GM23338 (cell line): ENCODE measurements at regions not wholly inside any gene's neighbourhood (a gene's known extent, or its start where the extent isn't known, plus 50 kb on each side); places are given as distances from the start of the nearest gene placed in this dataset.

Source experiments
- ATAC-seq: fragments of 200-7000 bp; cut with Tn5 transposase; 3 replicates; pipeline ENCODE4 v1.9.1; 2020
- DNase-seq: peaks from one replicate; pipeline ENCODE4 v3.0.0-alpha.2; 2015; ENCODE audit warnings: low spot score
- H2AFZ ChIP-seq: fragments of 200-600 bp; sonication (generic); 2 replicates; pipeline ENCODE4 v1.8.0; 2016; ENCODE audit warnings: antibody characterized with exemption, mild to moderate bottlenecking, moderate library complexity
- H3F3A ChIP-seq: fragments of 200-600 bp; sonication (generic); replicated peaks from 2 replicates; pipeline ENCODE4 v1.8.0; 2017; ENCODE audit warnings: antibody characterized with exemption, mixed run types, low read depth
- H3K27ac ChIP-seq: fragments of 200-600 bp; sonication (generic); 2 replicates; pipeline ENCODE4 v1.6.1; 2016; ENCODE audit warnings: low read depth
- H3K27me3 ChIP-seq: fragments of 200-600 bp; sonication (generic); 2 replicates; pipeline ENCODE4 v1.8.0; 2016; ENCODE audit warnings: mild to moderate bottlenecking, mixed run types, moderate library complexity; ENCODE audit not compliant: insufficient read depth
- H3K36me3 ChIP-seq: fragments of 200-600 bp; sonication (generic); 2 replicates; pipeline ENCODE4 v1.8.0; 2016; ENCODE audit warnings: mild to moderate bottlenecking; ENCODE audit not compliant: insufficient read depth
- H3K4me1 ChIP-seq: fragments of 200-600 bp; sonication (generic); 2 replicates; pipeline ENCODE4 v1.8.0; 2016; ENCODE audit warnings: mild to moderate bottlenecking, moderate library complexity; ENCODE audit not compliant: insufficient read depth
- H3K4me2 ChIP-seq: fragments of 200-600 bp; sonication (generic); 2 replicates; pipeline ENCODE4 v1.7.1; 2017; ENCODE audit warnings: mixed run types
- H3K4me3 ChIP-seq: fragments of 200-600 bp; sonication (generic); 2 replicates; pipeline ENCODE4 v1.6.1; 2016; ENCODE audit warnings: mixed run types
- H3K79me2 ChIP-seq: fragments of 200-600 bp; sonication (generic); replicated peaks from 2 replicates; pipeline ENCODE4 v1.8.0; 2017; ENCODE audit warnings: mild to moderate bottlenecking; ENCODE audit not compliant: insufficient read depth
- H3K9me2 ChIP-seq: fragments of 200-600 bp; sonication (generic); 2 replicates; pipeline ENCODE4 v1.8.0; 2017; ENCODE audit not compliant: insufficient read depth
- H4K20me1 ChIP-seq: fragments of 200-600 bp; sonication (generic); replicated peaks from 2 replicates; pipeline ENCODE4 v1.8.0; 2017; ENCODE audit warnings: mild to moderate bottlenecking; ENCODE audit not compliant: insufficient read depth
- H3K27ac Mint-ChIP-seq: 2 replicates; pipeline ENCODE4 v1.8.0; 2020; ENCODE audit warnings: inconsistent platforms, mild to moderate bottlenecking, moderate library complexity, mixed read lengths
- H3K27me3 Mint-ChIP-seq: 3 replicates; pipeline ENCODE4 v1.8.0; 2022; ENCODE audit warnings: low read depth, mild to moderate bottlenecking, moderate library complexity, mixed read lengths, inconsistent platforms; ENCODE audit not compliant: insufficient read depth, poor library complexity
- H3K36me3 Mint-ChIP-seq: 3 replicates; pipeline ENCODE4 v1.8.0; 2021; ENCODE audit warnings: low read depth, mild to moderate bottlenecking, inconsistent platforms, moderate library complexity, mixed read lengths
- H3K4me1 Mint-ChIP-seq: 3 replicates; pipeline ENCODE4 v1.8.0; 2020; ENCODE audit warnings: mild to moderate bottlenecking, inconsistent platforms, mixed read lengths
- H3K4me3 Mint-ChIP-seq: 3 replicates; pipeline ENCODE4 v1.8.0; 2021; ENCODE audit warnings: moderate library complexity, mild to moderate bottlenecking, inconsistent platforms, mixed read lengths
- H3K9me3 Mint-ChIP-seq: 3 replicates; pipeline ENCODE4 v1.8.0; 2020; ENCODE audit warnings: moderate library complexity, mild to moderate bottlenecking, inconsistent platforms, mixed read lengths
- CREB1 ChIP-seq: fragments of 250-450 bp; sonication (Bioruptor Pico); IDR thresholded peaks from 2 replicates; pipeline ENCODE4 v1.5.0; 2020; ENCODE audit warnings: low read depth, mild to moderate bottlenecking, moderate library complexity
- CTCF ChIP-seq, 2 experiments: fragments of 200-600 bp in 1 of 2; sonication (generic) in 1 of 2; conservative IDR thresholded peaks; 2 replicates each; pipeline versions ENCODE4 v1.5.1 to v1.6.1; 2016 to 2017; ENCODE audit warnings: antibody characterized with exemption in 2 of 2, low read depth in 2 of 2, mild to moderate bottlenecking in 2 of 2, moderate library complexity in 1 of 2
- ETS1 ChIP-seq: IDR thresholded peaks from 2 replicates; pipeline ENCODE4 v1.6.1; 2016; ENCODE audit warnings: antibody characterized with exemption
- EZH2phosphoT487 ChIP-seq: fragments of 200-600 bp; sonication (generic); IDR thresholded peaks from one replicate; pipeline ENCODE4 v1.8.1; 2018; ENCODE audit warnings: antibody characterized with exemption; ENCODE audit not compliant: unreplicated experiment
- JUNB ChIP-seq: IDR thresholded peaks from one replicate; pipeline ENCODE4 v1.6.1; 2016; ENCODE audit warnings: antibody characterized with exemption; ENCODE audit not compliant: unreplicated experiment
- POLR2AphosphoS5 ChIP-seq: IDR thresholded peaks from 2 replicates; pipeline ENCODE4 v1.6.1; 2016; ENCODE audit warnings: antibody characterized with exemption, low read depth
- REST ChIP-seq: IDR thresholded peaks from one replicate; pipeline ENCODE4 v1.6.1; 2018; ENCODE audit warnings: antibody characterized with exemption; ENCODE audit not compliant: unreplicated experiment
- STAT1 ChIP-seq: IDR thresholded peaks from one replicate; pipeline ENCODE4 v1.6.1; 2016; ENCODE audit warnings: antibody characterized with exemption; ENCODE audit not compliant: unreplicated experiment
- ZNF114 ChIP-seq: fragments of 250-450 bp; sonication (Bioruptor Pico); IDR thresholded peaks from 2 replicates; pipeline ENCODE4 v1.5.0; 2020; ENCODE audit warnings: mild to moderate bottlenecking, moderate library complexity
- ZNF331 ChIP-seq: fragments of 250-450 bp; sonication (Bioruptor Pico); IDR thresholded peaks from 2 replicates; pipeline ENCODE4 v1.5.0; 2020; ENCODE audit warnings: low read depth, mild to moderate bottlenecking, moderate library complexity
- ZNF462 ChIP-seq: fragments of 250-450 bp; sonication (Bioruptor Pico); IDR thresholded peaks from 2 replicates; pipeline ENCODE4 v1.5.0; 2020; ENCODE audit warnings: mild to moderate bottlenecking, moderate library complexity

GRCh38 chr6:19297880-19298279, 539.3 kb upstream of the ID4 start:
- H3K27ac Mint-ChIP-seq = peak overlapping the region; percentile 7; the same call in 1 of the 2 replicates
- Histone ChIP-seq H3F3A (no peaks in the 10 kb centered on the region), H3K79me2 (no peaks in the 10 kb centered on the region), H3K4me1 (peaks cover 18% of the 10 kb centered on the region), H2AFZ (no peak overlapping the region), H3K36me3 (no peaks in the 10 kb centered on the region), H3K27me3 (no peaks in the 10 kb centered on the region), H3K4me2 (no peak overlapping the region), H4K20me1 (no peaks in the 10 kb centered on the region), H3K4me3 (no peak overlapping the region), H3K27ac (no peak overlapping the region), H3K9me2 (0 out of 2 replicates have a peak, but pooled peaks cover 3% of the 10 kb centered on the region)
- ATAC-seq = peak; percentile 89
- no peak overlapping the region for H3K4me3 Mint-ChIP-seq
- DNase-seq = peak; percentile 25
- peaks cover 3% of the 10 kb centered on the region for H3K27me3 Mint-ChIP-seq
- no peaks in the 10 kb centered on the region for H3K9me3 Mint-ChIP-seq
- H3K36me3 Mint-ChIP-seq = no peaks in the 10 kb centered on the region
- peaks cover 15% of the 10 kb centered on the region for H3K4me1 Mint-ChIP-seq
- no peak for TF ChIP-seq REST
- TF ChIP-seq ZNF331 = no peak
- no peak for TF ChIP-seq ZNF462 (CRISPR knock-in tag)
- no peak for TF ChIP-seq EZH2phosphoT487
- no peak for TF ChIP-seq JUNB
- TF ChIP-seq STAT1 = no peak
- TF ChIP-seq CREB1 = no peak
- no peak for TF ChIP-seq POLR2AphosphoS5
- TF ChIP-seq ZNF114 (CRISPR knock-in tag) = no peak
- no peak for TF ChIP-seq CTCF (conservative IDR thresholded peaks at IDR 0.05; ENCODE audit: low read depth in 2 of 2)
- no peak for TF ChIP-seq ETS1
